Lower leg skin (tissue), 3 donors: ENCODE measurements at regions not wholly inside any gene's neighbourhood (a gene's known extent, or its start where the extent isn't known, plus 50 kb on each side); places are given as distances from the start of the nearest gene placed in this dataset.

Source experiments
- CTCF ChIP-seq, 3 donors: fragments of 450-650 bp; IDR thresholded peaks; one replicate each; pipeline ENCODE4 v1.5.1; 2016; ENCODE audit warnings: antibody characterized with exemption in 3 of 3, mild to moderate bottlenecking in 3 of 3, moderate library complexity in 2 of 3
- POLR2A ChIP-seq, 2 donors: fragments of 450-650 bp; IDR thresholded peaks; one replicate each; pipeline ENCODE4 v1.6.1; 2016 to 2017; ENCODE audit warnings: antibody characterized with exemption in 2 of 2, mild to moderate bottlenecking in 1 of 2, moderate library complexity in 1 of 2

DNA sequence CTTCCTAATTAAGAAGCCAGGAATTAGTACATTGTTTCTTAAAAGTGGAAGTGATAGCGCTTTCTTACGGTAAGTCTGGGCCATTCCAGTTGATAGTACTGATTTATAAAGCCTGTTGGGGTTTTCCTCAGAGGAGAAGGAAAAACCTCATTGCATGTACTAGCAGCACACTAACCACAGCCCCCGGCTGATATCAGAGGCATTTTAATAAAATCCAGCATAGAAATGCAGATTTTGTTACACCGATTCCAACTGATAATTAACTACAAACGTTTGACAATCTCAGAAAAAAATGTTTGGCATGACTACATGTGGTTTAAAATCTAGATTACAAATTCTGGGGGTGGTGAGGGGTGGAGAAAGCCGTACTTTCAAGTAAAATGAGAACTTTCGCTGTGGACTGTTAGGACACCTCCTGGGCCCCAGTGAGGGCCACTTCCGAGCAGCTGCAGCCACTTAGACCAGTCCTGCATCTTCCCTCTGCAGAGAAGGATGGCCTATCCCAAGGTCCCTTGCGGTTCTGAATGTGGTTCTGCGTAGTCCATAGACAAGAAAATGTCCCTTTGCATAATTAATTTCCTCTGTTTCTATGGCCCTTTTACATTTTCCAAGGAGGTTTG, 374.4 kb downstream of the NUAK1 start:
- TF ChIP-seq POLR2A (IDR thresholded peaks at IDR 0.05) (no peak), CTCF (IDR thresholded peaks at IDR 0.05) (no peak)
